ENCODE measurements at regions not wholly inside any gene's neighbourhood (a gene's known extent, or its start where the extent isn't known, plus 50 kb on each side); places are given as distances from the start of the nearest gene placed in this dataset.

DNA sequence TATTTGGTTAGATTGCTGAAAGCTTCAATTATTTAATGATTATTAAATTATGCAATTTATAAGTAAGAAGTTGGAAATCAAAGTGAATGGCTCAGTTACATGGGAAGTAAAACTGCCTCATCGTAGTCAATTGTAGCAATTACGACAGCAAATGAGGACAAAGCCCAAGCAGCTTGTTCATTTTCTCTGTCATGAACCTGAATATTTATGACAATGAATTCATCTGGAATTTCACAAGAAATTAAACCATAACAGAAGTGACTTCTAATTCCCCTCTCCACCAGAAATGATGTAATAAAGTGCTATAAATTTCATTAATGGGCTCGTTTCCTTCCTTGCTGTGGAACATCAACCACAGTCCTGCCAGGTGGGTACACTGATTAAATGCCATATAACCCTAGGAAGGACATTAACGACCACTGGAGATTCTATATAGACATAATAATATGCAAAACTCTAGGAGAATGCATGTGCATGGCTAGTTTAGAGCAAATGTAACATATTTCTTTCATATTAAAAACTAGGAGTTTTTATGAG is 273.8 kb upstream of the DCBLD2 start:
- H3K36me3 Mint-ChIP-seq (ENCODE audit: low read depth) = no peaks in the 10 kb centered on the region
- H3K9me3 Mint-ChIP-seq = peaks cover 3% of the 10 kb centered on the region
- DNase-seq = no peak
- POLR2A ChIA-PET = interaction anchor here (0.6 kb wide), 1 partner anchor 274 kb away, joined by 3 read pairs; the partner anchor contains the start of gene DCBLD2
- H3K4me1 Mint-ChIP-seq = no peaks in the 10 kb centered on the region
- H3K27me3 Mint-ChIP-seq = no peaks in the 10 kb centered on the region
- no peak overlapping the region for H3K27ac Mint-ChIP-seq
- no peak overlapping the region for H3K4me3 Mint-ChIP-seq
- CTCF ChIA-PET = interaction anchor here (3.3 kb wide), 1 partner anchor 11 kb away, joined by 10 read pairs; no protein-coding TSS in a partner anchor

DNA sequence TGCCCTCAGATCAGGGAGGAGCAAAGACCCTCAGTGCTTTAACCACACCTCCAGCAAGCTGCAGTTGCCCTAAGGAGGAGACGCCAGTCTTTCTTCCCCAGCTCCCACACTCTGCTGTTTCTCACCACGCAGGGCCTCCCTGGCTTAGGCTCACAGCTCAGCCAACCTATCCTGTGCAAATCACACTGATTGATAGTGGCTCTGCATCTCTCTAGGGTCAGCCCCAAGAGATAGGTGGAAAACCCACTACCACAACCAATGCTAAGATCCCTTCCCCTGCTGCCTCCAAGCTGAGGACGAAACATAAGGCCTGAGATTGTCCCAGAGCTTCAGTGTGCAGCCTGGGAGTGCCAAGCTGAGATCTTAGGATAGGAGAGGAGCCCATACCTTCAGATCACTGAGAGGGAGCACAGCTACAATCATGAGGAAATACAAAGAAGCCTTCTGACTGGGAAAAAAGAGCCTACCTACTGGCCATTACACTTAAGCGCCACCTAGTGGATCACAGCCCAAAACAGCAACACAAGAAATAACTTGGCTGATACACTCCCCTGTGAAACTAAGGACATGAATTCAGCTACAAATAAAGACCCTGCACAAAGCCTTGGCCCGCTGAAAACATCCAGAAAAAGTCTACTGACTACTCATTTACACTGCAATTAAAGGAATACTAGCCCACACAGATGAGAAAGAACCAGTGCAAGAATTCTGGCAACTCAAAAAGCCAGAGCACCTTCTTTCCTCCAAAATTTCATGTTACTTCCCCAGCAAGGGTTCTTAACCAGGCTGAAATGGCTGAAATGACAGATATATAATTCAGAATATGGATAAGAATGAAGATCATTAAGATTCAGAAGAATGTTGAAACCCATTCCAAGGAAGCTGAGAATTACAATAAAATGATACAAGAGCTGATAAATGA is 271.5 kb upstream of the DCBLD2 start:
- no peaks in the 10 kb centered on the region for H3K4me1 Mint-ChIP-seq

DNA sequence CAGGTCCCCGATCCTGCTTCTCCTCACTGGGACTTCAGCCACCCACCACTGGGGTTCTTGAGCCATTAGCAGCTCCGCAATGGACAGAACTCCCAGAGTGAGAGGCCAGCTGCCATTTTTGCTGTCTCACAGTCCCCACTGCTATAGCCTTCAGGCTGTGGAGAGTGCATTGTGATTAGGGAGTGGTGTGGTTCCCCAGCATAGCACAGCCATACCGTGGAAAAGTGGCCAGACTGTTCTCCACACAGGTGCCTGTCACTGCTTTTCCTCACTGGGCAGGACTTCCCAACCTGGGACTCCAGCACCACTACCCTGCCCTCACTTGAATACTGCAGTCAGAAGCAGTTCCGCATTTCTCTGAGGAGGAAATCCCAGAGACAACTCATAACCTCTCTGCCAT is 270.3 kb upstream of the DCBLD2 start:
- H3K4me3 Mint-ChIP-seq = no peak overlapping the region
- no peak for DNase-seq
- CTCF ChIA-PET = interaction anchor here (3.3 kb wide), 1 partner anchor 8 kb away, joined by 10 read pairs; no protein-coding TSS in a partner anchor
- H3K36me3 Mint-ChIP-seq (ENCODE audit: low read depth) = no peaks in the 10 kb centered on the region
- POLR2A ChIA-PET = no interaction called here
- no peaks in the 10 kb centered on the region for H3K27me3 Mint-ChIP-seq
- H3K4me1 Mint-ChIP-seq = no peaks in the 10 kb centered on the region
- H3K27ac Mint-ChIP-seq = no peak overlapping the region
- no peaks in the 10 kb centered on the region for H3K9me3 Mint-ChIP-seq

More for the DNA sequence above, 271.5 kb upstream of the DCBLD2 start:
- Mint-ChIP-seq H3K36me3 (ENCODE audit: low read depth) (no peaks in the 10 kb centered on the region), H3K27ac (no peak overlapping the region), H3K27me3 (no peaks in the 10 kb centered on the region), H3K4me3 (no peak overlapping the region), H3K9me3 (peaks cover under 1% of the 10 kb centered on the region)
- DNase-seq = peak; percentile 45
- ChIA-PET CTCF (interaction anchor here (0.9 to 3.3 kb wide), 8 partner anchors 9 to 581 kb away, joined by 3 to 10 read pairs (median 3); no protein-coding TSS in a partner anchor), POLR2A (no interaction called here)

DNA sequence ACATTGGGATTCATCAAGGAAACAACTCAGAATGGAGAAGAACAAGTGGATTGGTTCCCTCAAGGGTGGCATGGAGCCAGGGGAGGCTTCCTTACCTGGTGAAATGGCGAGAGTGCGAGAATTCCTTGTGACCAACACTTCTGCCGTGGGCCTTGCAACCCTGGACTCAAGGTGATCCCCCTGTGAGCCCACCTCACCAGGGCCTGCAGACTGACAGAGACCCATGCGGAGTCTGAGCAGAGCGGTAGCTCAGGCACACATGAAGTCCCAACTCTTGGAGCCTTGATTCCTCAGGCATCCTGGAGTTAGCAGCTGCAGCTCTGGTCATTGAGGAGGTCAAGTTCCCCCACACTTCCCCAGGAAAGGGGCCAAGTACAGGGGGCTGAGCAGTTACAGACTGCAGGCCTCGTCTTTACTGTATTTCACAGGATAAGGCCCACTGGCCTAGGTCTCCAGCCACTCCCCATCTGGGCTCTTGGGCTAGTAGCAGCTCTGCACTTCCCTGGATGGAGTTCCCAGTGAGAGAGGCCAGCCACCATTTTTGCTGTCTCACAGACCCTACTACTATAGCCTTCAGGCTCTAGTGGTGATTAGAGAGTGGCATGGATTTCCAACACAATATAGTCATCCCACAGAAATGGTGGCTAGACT is 269.5 kb upstream of the DCBLD2 start:
- no peak overlapping the region for H3K27ac Mint-ChIP-seq
- no peak for DNase-seq
- no peaks in the 10 kb centered on the region for H3K9me3 Mint-ChIP-seq
- no peak overlapping the region for H3K4me3 Mint-ChIP-seq
- H3K27me3 Mint-ChIP-seq = no peaks in the 10 kb centered on the region
- no peaks in the 10 kb centered on the region for H3K4me1 Mint-ChIP-seq
- POLR2A ChIA-PET = no interaction called here
- CTCF ChIA-PET = interaction anchor here (0.6 kb wide), 1 partner anchor 574 kb away, joined by 3 read pairs; no protein-coding TSS in a partner anchor
- H3K36me3 Mint-ChIP-seq (ENCODE audit: low read depth) = no peaks in the 10 kb centered on the region

DNA sequence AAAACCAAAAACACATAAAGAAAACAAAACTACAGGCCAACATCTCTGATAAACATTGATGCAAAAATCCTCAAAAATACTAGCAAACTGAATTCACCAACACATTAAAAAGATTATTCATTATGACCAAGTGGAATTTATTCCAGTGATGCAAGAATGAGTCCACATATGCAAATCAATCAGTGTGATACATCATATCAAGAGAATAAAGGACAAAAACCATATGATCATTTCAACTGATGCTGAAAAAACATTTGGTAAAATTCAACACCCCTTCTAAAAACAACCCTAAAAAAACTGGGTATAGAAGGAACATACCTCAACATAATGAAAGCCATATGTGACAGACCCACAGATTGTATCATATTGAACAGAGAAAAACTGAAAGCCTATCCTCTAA is 265.6 kb upstream of the DCBLD2 start:
- Mint-ChIP-seq H3K36me3 (ENCODE audit: low read depth) (no peaks in the 10 kb centered on the region), H3K27me3 (no peaks in the 10 kb centered on the region), H3K27ac (no peak overlapping the region), H3K4me3 (no peak overlapping the region), H3K4me1 (no peaks in the 10 kb centered on the region), H3K9me3 (no peaks in the 10 kb centered on the region)
- no peak for DNase-seq
- POLR2A ChIA-PET = no interaction called here
- CTCF ChIA-PET = no interaction called here

DNA sequence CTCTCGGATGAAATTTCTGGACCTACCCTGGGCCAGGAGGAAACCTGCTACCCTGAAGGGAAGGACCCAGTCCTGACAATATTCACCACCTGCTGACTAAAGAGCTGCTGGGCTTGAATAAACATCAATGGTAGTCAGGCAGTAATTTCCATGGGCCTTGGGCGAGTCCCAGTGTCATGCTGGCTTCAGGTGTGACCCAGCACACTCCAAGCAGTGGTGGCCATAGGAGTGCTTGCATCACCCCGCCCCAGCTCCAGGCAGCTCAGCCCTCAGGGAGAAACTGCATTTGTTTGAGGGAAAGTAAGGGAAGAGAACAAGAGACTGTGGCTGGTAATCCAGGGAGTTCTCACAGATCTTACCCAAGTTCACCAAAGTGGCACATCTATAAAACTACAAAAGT is 261.8 kb upstream of the DCBLD2 start:
- no peak for DNase-seq
- Mint-ChIP-seq H3K4me1 (no peaks in the 10 kb centered on the region), H3K27me3 (no peaks in the 10 kb centered on the region), H3K4me3 (no peak overlapping the region), H3K36me3 (ENCODE audit: low read depth) (no peaks in the 10 kb centered on the region), H3K9me3 (peaks cover 3% of the 10 kb centered on the region), H3K27ac (no peak overlapping the region)
- ChIA-PET CTCF (interaction anchor here (2.8 kb wide), 1 partner anchor 10 kb away, joined by 10 read pairs; no protein-coding TSS in a partner anchor), POLR2A (no interaction called here)

DNA sequence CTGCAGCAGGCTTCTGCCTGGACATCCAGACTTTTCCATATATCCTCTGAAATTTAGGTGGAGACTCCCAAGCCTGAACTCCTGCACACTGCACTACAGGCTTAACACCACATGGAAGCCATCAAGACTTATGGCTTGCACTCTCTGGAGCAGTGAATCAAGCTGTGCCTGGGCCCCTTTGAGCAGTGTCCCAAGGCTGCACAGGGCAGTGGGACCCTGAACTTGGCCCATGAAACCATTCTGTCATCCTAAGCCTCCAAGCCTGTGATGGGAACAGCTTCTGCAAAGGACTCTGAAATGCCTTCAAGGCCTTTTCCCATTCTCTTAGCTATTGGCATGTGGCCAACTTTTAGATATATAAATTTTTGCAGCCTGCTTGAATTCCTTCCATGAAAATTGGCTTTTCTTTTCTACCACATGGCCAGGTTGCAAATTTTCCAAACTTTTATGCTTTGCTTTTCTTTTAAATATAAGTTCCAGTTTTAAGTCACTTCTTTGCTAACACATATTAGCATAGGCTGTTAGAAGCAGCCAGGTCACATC is 257.8 kb upstream of the DCBLD2 start:
- CTCF ChIA-PET = no interaction called here
- Mint-ChIP-seq H3K4me3 (no peak overlapping the region), H3K9me3 (peaks cover 3% of the 10 kb centered on the region), H3K27ac (no peak overlapping the region), H3K4me1 (no peaks in the 10 kb centered on the region), H3K36me3 (ENCODE audit: low read depth) (no peaks in the 10 kb centered on the region), H3K27me3 (no peaks in the 10 kb centered on the region)
- POLR2A ChIA-PET = no interaction called here
- no peak for DNase-seq

DNA sequence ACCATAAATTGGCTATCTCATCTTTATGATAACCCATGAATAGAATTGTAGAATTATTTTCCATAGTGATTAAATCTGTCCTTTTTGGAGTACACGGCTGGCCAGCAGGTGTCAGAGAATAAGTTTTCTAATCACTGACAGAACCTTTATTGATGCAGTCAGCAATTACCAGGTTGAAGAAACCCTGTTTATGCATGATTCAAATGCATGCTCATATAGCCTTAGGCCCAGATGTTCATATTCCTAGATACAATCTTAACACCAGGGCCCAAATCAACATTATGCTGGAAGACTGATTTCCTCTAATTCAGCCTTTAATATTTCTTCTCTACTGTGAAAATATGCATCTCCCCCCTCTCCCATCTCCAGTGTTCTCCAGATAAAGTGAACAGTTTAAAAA is 243.5 kb upstream of the DCBLD2 start:
- no peak for DNase-seq
- Mint-ChIP-seq H3K9me3 (no peaks in the 10 kb centered on the region), H3K4me1 (no peaks in the 10 kb centered on the region), H3K4me3 (no peak overlapping the region), H3K27me3 (no peaks in the 10 kb centered on the region), H3K27ac (no peak overlapping the region), H3K36me3 (ENCODE audit: low read depth) (no peaks in the 10 kb centered on the region)
- CTCF ChIA-PET = no interaction called here
- POLR2A ChIA-PET = no interaction called here

DNA sequence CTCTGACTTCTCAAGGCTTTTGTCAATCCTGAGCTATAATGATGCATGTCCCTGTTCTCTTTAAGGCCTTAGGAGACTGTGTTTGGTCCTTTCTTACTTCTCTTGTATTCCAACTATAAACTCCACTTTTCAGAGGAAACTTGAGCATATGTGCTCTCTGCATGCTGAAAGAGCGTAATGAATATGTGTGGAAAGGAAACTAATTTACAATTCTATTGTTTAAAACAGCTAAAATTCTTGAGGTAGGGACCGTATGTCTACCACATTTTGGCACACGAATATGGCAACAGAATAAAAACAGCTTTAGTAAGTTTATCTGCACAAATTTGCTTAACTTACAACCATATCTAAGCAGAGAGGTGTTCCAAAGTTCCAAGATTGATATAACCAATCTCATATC is 242.0 kb upstream of the DCBLD2 start:
- ChIA-PET CTCF (no interaction called here), POLR2A (no interaction called here)
- H3K27me3 Mint-ChIP-seq = no peaks in the 10 kb centered on the region
- H3K4me1 Mint-ChIP-seq = no peaks in the 10 kb centered on the region
- H3K9me3 Mint-ChIP-seq = no peaks in the 10 kb centered on the region
- no peaks in the 10 kb centered on the region for H3K36me3 Mint-ChIP-seq (ENCODE audit: low read depth)
- no peak overlapping the region for H3K27ac Mint-ChIP-seq
- DNase-seq = no peak
- H3K4me3 Mint-ChIP-seq = no peak overlapping the region

DNA sequence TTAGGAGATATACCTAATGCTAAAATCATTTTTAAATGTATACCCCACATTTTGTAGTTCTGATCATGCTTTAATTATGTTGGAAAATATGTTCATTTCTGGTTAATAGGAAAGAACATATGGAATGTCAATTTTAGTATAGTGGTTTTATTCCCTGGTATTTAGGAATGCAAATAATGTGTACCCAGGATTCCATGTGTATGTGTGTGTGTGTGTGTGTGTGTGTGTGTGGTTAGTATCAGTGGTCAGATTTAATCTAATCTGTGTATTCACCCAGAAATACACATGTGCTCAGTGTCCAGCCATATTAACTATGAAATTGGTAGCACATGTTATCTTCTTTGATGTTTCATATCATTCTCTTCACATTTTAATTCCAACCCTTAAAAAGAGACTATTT is 233.5 kb upstream of the DCBLD2 start:
- H3K27me3 Mint-ChIP-seq = no peaks in the 10 kb centered on the region
- POLR2A ChIA-PET = no interaction called here

DNA sequence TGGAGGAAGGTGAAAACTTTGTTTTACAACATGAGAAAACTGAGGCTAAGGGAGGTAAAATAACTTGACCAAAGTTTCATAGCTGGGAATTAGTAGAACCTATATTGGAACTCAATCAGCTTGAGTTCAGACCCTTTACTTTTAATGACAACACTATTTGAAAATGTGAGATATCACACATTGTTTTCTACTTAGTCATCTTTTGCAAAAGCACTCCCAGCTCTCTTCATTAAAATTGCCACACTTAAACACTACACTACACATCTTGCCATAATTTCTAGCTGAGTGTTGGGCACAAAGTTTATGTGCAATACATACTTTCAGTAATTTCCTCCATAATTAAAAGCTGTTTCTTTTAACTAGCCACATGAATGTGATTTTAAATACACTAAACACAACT is 230.4 kb upstream of the DCBLD2 start:
- no peak overlapping the region for H3K27ac Mint-ChIP-seq
- H3K4me1 Mint-ChIP-seq = no peaks in the 10 kb centered on the region
- H3K4me3 Mint-ChIP-seq = no peak overlapping the region
- no peak for DNase-seq
- H3K36me3 Mint-ChIP-seq (ENCODE audit: low read depth) = no peaks in the 10 kb centered on the region
- no peaks in the 10 kb centered on the region for H3K27me3 Mint-ChIP-seq
- ChIA-PET POLR2A (no interaction called here), CTCF (no interaction called here)
- H3K9me3 Mint-ChIP-seq = peaks cover 5% of the 10 kb centered on the region

More for the DNA sequence above, 233.5 kb upstream of the DCBLD2 start:
- DNase-seq = no peak
- Mint-ChIP-seq H3K36me3 (ENCODE audit: low read depth) (no peaks in the 10 kb centered on the region), H3K4me3 (no peak overlapping the region), H3K4me1 (no peaks in the 10 kb centered on the region), H3K27ac (no peak overlapping the region), H3K9me3 (peaks cover 5% of the 10 kb centered on the region)
- CTCF ChIA-PET = no interaction called here

DNA sequence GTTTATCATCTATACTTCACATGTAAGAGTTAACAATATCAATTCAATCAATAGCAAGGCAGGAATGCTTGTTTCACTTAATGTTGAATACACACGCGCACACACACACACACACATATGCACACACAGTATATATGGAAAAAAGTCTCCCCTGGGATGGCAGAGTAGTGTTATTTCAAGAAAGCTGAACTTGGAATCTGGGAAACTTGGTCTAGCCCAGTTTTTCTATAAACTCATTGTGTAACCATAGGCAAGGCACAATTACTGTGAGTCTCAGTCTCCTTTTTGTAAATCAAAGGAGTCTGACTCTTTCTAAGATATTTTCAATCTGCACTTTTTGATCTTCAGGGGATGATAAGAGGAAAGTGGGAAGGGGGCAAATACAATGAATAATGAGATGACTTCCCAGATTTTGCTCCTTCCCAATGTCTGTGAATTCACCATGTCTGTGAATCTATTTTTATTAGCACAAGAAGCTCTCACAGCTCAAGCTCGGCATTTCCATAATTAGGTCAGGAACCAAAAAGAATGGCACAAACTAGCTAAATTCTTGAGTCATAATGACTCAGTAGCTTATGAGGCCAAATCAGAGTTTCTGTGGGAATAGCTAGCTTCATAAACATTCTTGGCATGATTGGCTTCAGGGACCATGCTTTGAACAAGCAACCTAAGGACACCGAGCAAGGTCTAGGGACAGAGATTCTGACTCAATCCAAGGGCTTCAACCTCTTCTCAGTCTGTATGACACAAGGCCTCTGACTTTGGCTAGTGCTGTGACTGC is 227.4 kb upstream of the DCBLD2 start:
- no peak overlapping the region for H3K27ac Mint-ChIP-seq
- H3K9me3 Mint-ChIP-seq = no peaks in the 10 kb centered on the region
- H3K36me3 Mint-ChIP-seq (ENCODE audit: low read depth) = no peaks in the 10 kb centered on the region
- ChIA-PET POLR2A (no interaction called here), CTCF (no interaction called here)
- H3K4me1 Mint-ChIP-seq = no peaks in the 10 kb centered on the region
- no peaks in the 10 kb centered on the region for H3K27me3 Mint-ChIP-seq
- no peak overlapping the region for H3K4me3 Mint-ChIP-seq
- no peak for DNase-seq

DNA sequence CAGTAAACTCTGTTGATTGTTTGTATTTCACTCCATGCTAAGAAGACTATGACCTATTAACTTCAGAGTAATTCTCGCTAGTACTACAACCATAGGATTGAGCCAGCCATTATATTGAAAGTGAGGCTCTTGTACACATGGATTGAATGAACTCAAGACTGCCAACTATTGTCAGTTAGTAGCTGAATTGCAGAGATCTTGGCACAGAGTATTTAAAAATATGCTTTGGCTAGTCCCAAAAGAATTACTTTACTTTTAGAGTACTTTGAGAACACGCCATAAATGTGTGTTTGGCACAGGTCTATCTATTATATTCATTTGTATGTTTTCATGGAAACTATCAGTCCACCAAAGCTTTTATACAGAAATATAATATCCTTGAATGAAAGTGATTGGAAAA is 226.7 kb upstream of the DCBLD2 start:
- no peak for DNase-seq
- POLR2A ChIA-PET = no interaction called here
- Mint-ChIP-seq H3K27ac (no peak overlapping the region), H3K9me3 (no peaks in the 10 kb centered on the region), H3K36me3 (ENCODE audit: low read depth) (no peaks in the 10 kb centered on the region), H3K4me1 (no peaks in the 10 kb centered on the region), H3K27me3 (no peaks in the 10 kb centered on the region), H3K4me3 (no peak overlapping the region)
- CTCF ChIA-PET = no interaction called here
